Muscle layer of duodenum (tissue), 2 donors: ENCODE measurements at regions not wholly inside any gene's neighbourhood (a gene's known extent, or its start where the extent isn't known, plus 50 kb on each side); places are given as distances from the start of the nearest gene placed in this dataset.

ENCODE experiments used
- H3K27ac ChIP-seq: one replicate; pipeline ENCODE4 v1.7.0; 2013; ENCODE audit warnings: mild to moderate bottlenecking, low read length
- H3K27me3 ChIP-seq: one replicate; pipeline ENCODE4 v1.7.0; 2013; ENCODE audit warnings: low read depth, mild to moderate bottlenecking, control low read depth, low read length
- H3K36me3 ChIP-seq, 2 donors: one replicate each; pipeline ENCODE4 v1.7.0; 2013; ENCODE audit warnings: low read length in 2 of 2, control low read depth in 1 of 2, mild to moderate bottlenecking in 1 of 2; ENCODE audit not compliant: insufficient read depth in 2 of 2, control insufficient read depth in 1 of 2
- H3K4me1 ChIP-seq, 2 donors: one replicate each; pipeline ENCODE4 v1.7.0; 2013; ENCODE audit warnings: low read length in 2 of 2, mild to moderate bottlenecking in 2 of 2, control low read depth in 1 of 2, moderate library complexity in 1 of 2; ENCODE audit not compliant: insufficient read depth in 2 of 2, control insufficient read depth in 1 of 2
- H3K4me3 ChIP-seq, 2 donors: one replicate each; pipeline ENCODE4 v1.7.0; 2013; ENCODE audit warnings: low read length in 2 of 2, low read depth in 1 of 2, mild to moderate bottlenecking in 1 of 2
- H3K9me3 ChIP-seq, 2 donors: one replicate each; pipeline ENCODE4 v1.7.0; 2013; ENCODE audit warnings: low read length in 2 of 2, control low read depth in 1 of 2, mild to moderate bottlenecking in 1 of 2; ENCODE audit not compliant: control insufficient read depth in 1 of 2
- donor health status: healthy.

- H3K27me3 ChIP-seq: no peaks in the 10 kb centered on the region
- H3K27ac ChIP-seq: no peak overlapping the region
- H3K9me3 ChIP-seq: no peaks in the 10 kb centered on the region
- H3K4me1 ChIP-seq: no peaks in the 10 kb centered on the region
- no peak overlapping the region for H3K4me3 ChIP-seq
- no peaks in the 10 kb centered on the region for H3K36me3 ChIP-seq
These were observed 109.6 kb upstream of the GIMD1 start for GRCh38 chr4:106478152-106478551.

DNA sequence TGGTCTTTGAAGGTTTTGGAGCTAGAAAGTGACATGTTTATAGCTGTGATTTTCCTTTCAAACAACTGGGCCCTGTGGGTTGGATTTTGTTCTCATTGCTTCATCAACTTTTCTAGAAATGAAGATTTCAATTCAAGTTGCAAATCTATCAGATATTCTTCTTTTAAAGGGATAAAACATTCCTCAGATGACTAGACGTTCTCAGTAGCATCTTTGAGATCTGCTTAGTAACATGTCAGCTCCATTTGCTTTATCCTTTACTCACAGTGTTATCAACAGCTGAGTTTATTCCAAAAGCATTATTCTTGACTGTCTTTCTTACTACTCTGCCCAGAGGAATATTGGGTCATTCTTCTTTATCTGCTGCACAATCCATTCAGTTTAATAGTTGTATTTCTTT is 108.2 kb upstream of the GIMD1 start:
- Histone ChIP-seq H3K9me3 (no peaks in the 10 kb centered on the region), H3K4me1 (no peaks in the 10 kb centered on the region), H3K4me3 (no peak overlapping the region), H3K27me3 (no peaks in the 10 kb centered on the region), H3K36me3 (no peaks in the 10 kb centered on the region), H3K27ac (no peak overlapping the region)

DNA sequence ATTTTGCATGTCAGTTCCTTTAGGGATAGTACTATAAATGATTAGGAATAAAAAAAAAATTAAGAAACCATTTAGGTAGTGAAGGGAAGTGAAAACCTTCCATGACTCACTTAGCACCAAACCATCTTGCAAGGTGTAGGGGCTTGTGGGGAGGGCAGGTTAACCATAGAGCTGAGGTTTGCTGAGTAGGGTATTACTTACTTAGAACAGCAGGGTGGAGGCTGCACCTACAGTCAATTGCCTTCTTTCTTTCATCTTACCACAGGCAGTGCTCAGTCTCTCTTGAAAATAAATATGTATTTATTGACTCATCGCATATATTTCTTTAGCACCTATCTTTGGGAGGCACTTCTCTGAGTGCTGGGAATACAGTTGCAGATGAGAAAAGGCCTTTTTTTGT is 104.9 kb upstream of the GIMD1 start:
- no peak overlapping the region for H3K27ac ChIP-seq
- H3K4me3 ChIP-seq: no peak overlapping the region
- no peaks in the 10 kb centered on the region for H3K36me3 ChIP-seq
- no peaks in the 10 kb centered on the region for H3K4me1 ChIP-seq
- H3K27me3 ChIP-seq: no peaks in the 10 kb centered on the region
- H3K9me3 ChIP-seq: no peaks in the 10 kb centered on the region

GRCh38 chr4:106471151-106471550 is 102.6 kb upstream of the GIMD1 start:
- no peaks in the 10 kb centered on the region for H3K27me3 ChIP-seq
- H3K4me3 ChIP-seq: no peak overlapping the region
- H3K27ac ChIP-seq: no peak overlapping the region
- no peaks in the 10 kb centered on the region for H3K9me3 ChIP-seq
- no peaks in the 10 kb centered on the region for H3K4me1 ChIP-seq
- H3K36me3 ChIP-seq: no peaks in the 10 kb centered on the region

GRCh38 chr4:106463622-106464021 is 95.0 kb upstream of the GIMD1 start:
- no peaks in the 10 kb centered on the region for H3K4me1 ChIP-seq
- H3K4me3 ChIP-seq: no peak overlapping the region
- no peaks in the 10 kb centered on the region for H3K9me3 ChIP-seq
- no peaks in the 10 kb centered on the region for H3K27me3 ChIP-seq
- no peak overlapping the region for H3K27ac ChIP-seq
- H3K36me3 ChIP-seq: no peaks in the 10 kb centered on the region

DNA sequence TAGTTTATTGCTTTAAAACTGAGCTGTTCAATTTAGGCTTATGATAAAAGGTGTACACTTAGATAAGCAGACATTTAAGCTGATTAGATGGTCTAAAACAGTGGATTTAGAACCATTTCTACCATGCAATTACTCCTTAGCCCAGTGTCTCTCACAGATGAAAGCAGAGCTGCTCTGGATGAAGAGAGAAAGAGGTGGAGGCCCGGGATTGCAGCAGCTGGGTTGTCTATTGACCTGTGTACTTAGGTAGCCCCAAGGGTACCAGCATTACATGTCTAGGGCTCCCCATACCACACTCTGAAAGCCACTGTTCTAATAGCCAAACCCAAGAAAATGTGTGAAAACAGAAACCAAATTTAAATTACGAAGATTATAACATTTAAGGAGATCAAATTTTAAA is 86.0 kb upstream of the GIMD1 start:
- Histone ChIP-seq H3K36me3 (no peaks in the 10 kb centered on the region), H3K27me3 (no peaks in the 10 kb centered on the region), H3K27ac (no peak overlapping the region), H3K9me3 (no peaks in the 10 kb centered on the region), H3K4me1 (no peaks in the 10 kb centered on the region), H3K4me3 (no peak overlapping the region)

DNA sequence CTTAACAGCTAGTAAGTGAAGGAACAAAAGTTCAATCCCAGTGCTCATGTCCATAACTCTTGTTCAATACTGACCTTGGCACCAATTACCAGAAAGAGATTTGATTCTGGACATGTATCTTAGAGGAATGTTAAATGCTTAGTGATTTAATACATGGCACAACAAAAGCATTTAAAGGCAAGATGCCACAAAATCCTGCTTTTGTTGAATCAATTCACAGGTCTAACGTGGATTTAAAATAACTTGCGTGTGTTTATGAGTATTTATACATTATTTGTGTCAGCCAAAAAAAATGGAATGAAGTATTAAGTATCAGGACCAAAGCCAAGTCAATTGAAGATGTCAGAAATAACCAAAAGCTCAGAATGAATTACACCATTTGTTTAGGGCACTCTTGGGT is 85.4 kb upstream of the GIMD1 start:
- no peaks in the 10 kb centered on the region for H3K9me3 ChIP-seq
- no peaks in the 10 kb centered on the region for H3K36me3 ChIP-seq
- H3K27me3 ChIP-seq: no peaks in the 10 kb centered on the region
- no peak overlapping the region for H3K27ac ChIP-seq
- no peak overlapping the region for H3K4me3 ChIP-seq
- no peaks in the 10 kb centered on the region for H3K4me1 ChIP-seq

- Histone ChIP-seq H3K4me1 (no peaks in the 10 kb centered on the region), H3K27ac (no peak overlapping the region), H3K27me3 (no peaks in the 10 kb centered on the region), H3K36me3 (no peaks in the 10 kb centered on the region), H3K4me3 (no peak overlapping the region), H3K9me3 (no peaks in the 10 kb centered on the region)
These were observed 82.5 kb upstream of the GIMD1 start for GRCh38 chr4:106451091-106451490.

DNA sequence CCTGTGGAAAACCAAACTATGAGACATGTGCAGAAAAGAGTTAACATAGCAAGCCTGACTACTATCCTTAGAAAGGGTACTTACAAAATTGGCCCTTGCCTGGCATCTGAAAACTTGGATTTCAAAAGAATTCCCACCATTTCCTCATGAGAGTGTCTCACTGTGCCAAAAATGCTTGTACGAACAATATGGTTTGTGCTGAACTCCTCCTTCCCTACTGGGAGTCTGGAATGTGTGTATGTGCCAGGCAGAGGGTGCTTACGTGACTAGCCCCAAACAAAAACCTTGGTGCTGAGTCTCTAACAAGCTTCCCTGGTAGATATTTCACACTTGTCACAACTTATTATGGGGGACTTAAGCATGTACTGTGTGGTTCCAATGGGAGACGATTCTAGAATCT is 81.7 kb upstream of the GIMD1 start:
- Histone ChIP-seq H3K4me1 (no peaks in the 10 kb centered on the region), H3K4me3 (no peak overlapping the region), H3K27me3 (no peaks in the 10 kb centered on the region), H3K36me3 (no peaks in the 10 kb centered on the region), H3K27ac (no peak overlapping the region), H3K9me3 (no peaks in the 10 kb centered on the region)

DNA sequence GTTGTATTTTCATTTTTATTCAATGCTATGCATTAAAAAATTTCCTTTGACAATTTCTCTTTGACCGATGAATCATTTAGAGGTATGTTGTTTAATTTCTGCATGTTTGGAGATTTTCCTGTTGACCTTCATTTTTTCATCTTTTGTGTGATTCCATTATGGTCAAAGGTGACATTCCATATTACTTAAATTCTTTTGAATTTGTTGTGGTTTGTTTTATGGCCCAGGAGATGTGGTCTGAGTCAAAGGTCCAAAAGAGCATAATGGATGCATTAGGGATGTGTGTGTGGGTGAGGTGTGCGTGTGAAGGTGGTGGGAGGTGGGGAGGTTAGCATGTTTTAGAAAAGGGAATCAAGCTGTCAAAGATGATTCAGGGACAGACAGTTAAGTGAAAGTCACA is 76.0 kb upstream of the GIMD1 start:
- no peak overlapping the region for H3K4me3 ChIP-seq

GRCh38 chr4:106430797-106431196 is 62.2 kb upstream of the GIMD1 start:
- Histone ChIP-seq H3K27ac (no peak overlapping the region), H3K36me3 (no peaks in the 10 kb centered on the region), H3K27me3 (no peaks in the 10 kb centered on the region), H3K4me3 (no peak overlapping the region), H3K9me3 (no peaks in the 10 kb centered on the region), H3K4me1 (no peaks in the 10 kb centered on the region)

More for the DNA sequence above, 76.0 kb upstream of the GIMD1 start:
- H3K36me3 ChIP-seq: no peaks in the 10 kb centered on the region
- no peaks in the 10 kb centered on the region for H3K27me3 ChIP-seq
- no peaks in the 10 kb centered on the region for H3K4me1 ChIP-seq
- no peak overlapping the region for H3K27ac ChIP-seq
- peaks cover 0 to 2% of the 10 kb centered on the region in 2 donors for H3K9me3 ChIP-seq

DNA sequence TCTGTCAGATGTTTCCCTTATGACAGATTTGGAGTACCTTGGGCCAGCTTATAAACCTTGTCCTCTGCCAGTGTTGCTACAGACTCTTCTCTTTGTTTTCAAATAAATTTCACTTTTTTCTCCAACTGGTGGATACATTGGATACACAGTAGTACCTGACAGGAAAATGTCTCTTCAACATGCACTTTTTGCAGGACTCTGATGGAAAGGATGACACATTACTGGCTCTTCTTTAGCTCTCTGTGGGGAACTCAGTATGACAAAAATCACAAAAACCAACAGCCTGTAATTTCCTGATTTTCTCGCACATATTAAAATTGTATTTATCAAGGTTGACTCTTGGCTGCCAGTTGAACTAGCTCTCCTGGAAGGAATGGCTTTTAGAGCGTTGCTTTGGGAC is 61.3 kb upstream of the GIMD1 start:
- H3K9me3 ChIP-seq: no peaks in the 10 kb centered on the region
- no peaks in the 10 kb centered on the region for H3K27me3 ChIP-seq
- H3K4me3 ChIP-seq: no peak overlapping the region
- no peak overlapping the region for H3K27ac ChIP-seq
- H3K4me1 ChIP-seq: no peaks in the 10 kb centered on the region
- no peaks in the 10 kb centered on the region for H3K36me3 ChIP-seq
